ENCODE measurements at regions not wholly inside any gene's neighbourhood (a gene's known extent, or its start where the extent isn't known, plus 50 kb on each side); places are given as distances from the start of the nearest gene placed in this dataset.

- no peaks in the 10 kb centered on the region for H3K27me3 ChIP-seq (replicated peaks; ENCODE audit: insufficient read depth, low read depth, low read length, poor library complexity)
- no peak overlapping the region for H3K4me3 ChIP-seq (ENCODE audit: low read depth, low read length, poor library complexity, severe bottlenecking)
- no TSS peak for BruUV-seq (replicated peaks)
- intact Hi-C loops (cut with micrococcal nuclease; ENCODE audit: unreplicated experiment): no loop called here
- TF ChIP-seq EZH2 (IDR thresholded peaks at IDR 0.05; ENCODE audit: borderline replicate concordance, low read depth, low read length, poor library complexity, severe bottlenecking): no peak
- no peak for TF ChIP-seq CTCF (conservative IDR thresholded peaks at IDR 0.05; ENCODE audit: low read depth, low read length)
- H3K9me3 ChIP-seq (ENCODE audit: low read depth, low read length, poor library complexity, severe bottlenecking): no peaks in the 10 kb centered on the region
- DNase-seq (ENCODE audit: low spot score): no peak
- no peak overlapping the region for H3K27ac ChIP-seq (ENCODE audit: low read depth, low read length, poor library complexity, severe bottlenecking)
- ChIA-PET CTCF (no interaction called here), POLR2A (ENCODE audit: low non-redundant PET) (no interaction called here)
- no peaks in the 10 kb centered on the region for H3K4me1 ChIP-seq (ENCODE audit: insufficient read depth, low read length, poor library complexity, severe bottlenecking)
- H3K36me3 ChIP-seq (ENCODE audit: insufficient read depth, low read length, poor library complexity, severe bottlenecking): no peaks in the 10 kb centered on the region
Observed at GRCh38 chr18:28408528-28408927, 231.6 kb upstream of the CDH2 start.

GRCh38 chr18:28407681-28408080, 230.8 kb upstream of the CDH2 start:
- ChIA-PET POLR2A (ENCODE audit: low non-redundant PET) (no interaction called here), CTCF (no interaction called here)
- H3K36me3 ChIP-seq (ENCODE audit: insufficient read depth, low read length, poor library complexity, severe bottlenecking): no peaks in the 10 kb centered on the region
- DNase-seq (ENCODE audit: low spot score): no peak
- no peaks in the 10 kb centered on the region for H3K9me3 ChIP-seq (ENCODE audit: low read depth, low read length, poor library complexity, severe bottlenecking)
- H3K27me3 ChIP-seq (replicated peaks; ENCODE audit: insufficient read depth, low read depth, low read length, poor library complexity): no peaks in the 10 kb centered on the region
- no TSS peak for BruUV-seq (replicated peaks)
- no peak for TF ChIP-seq EZH2 (IDR thresholded peaks at IDR 0.05; ENCODE audit: borderline replicate concordance, low read depth, low read length, poor library complexity, severe bottlenecking)
- intact Hi-C loops (cut with micrococcal nuclease; ENCODE audit: unreplicated experiment): no loop called here
- H3K4me3 ChIP-seq (ENCODE audit: low read depth, low read length, poor library complexity, severe bottlenecking): no peak overlapping the region
- no peak overlapping the region for H3K27ac ChIP-seq (ENCODE audit: low read depth, low read length, poor library complexity, severe bottlenecking)
- no peaks in the 10 kb centered on the region for H3K4me1 ChIP-seq (ENCODE audit: insufficient read depth, low read length, poor library complexity, severe bottlenecking)

- H3K9me3 ChIP-seq (ENCODE audit: low read depth, low read length, poor library complexity, severe bottlenecking): no peaks in the 10 kb centered on the region
- no peak for DNase-seq (ENCODE audit: low spot score)
- H3K4me3 ChIP-seq (ENCODE audit: low read depth, low read length, poor library complexity, severe bottlenecking): no peak overlapping the region
- intact Hi-C loops (cut with micrococcal nuclease; ENCODE audit: unreplicated experiment): no loop called here
- no peak overlapping the region for H3K27ac ChIP-seq (ENCODE audit: low read depth, low read length, poor library complexity, severe bottlenecking)
- H3K36me3 ChIP-seq (ENCODE audit: insufficient read depth, low read length, poor library complexity, severe bottlenecking): no peaks in the 10 kb centered on the region
- no peaks in the 10 kb centered on the region for H3K4me1 ChIP-seq (ENCODE audit: insufficient read depth, low read length, poor library complexity, severe bottlenecking)
- POLR2A ChIA-PET (ENCODE audit: low non-redundant PET): no interaction called here
- no TSS peak for BruUV-seq (replicated peaks)
- CTCF ChIA-PET: no interaction called here
- no peak for TF ChIP-seq EZH2 (IDR thresholded peaks at IDR 0.05; ENCODE audit: borderline replicate concordance, low read depth, low read length, poor library complexity, severe bottlenecking)
- no peak for TF ChIP-seq CTCF (conservative IDR thresholded peaks at IDR 0.05; ENCODE audit: low read depth, low read length)
- H3K27me3 ChIP-seq (replicated peaks; ENCODE audit: insufficient read depth, low read depth, low read length, poor library complexity): no peaks in the 10 kb centered on the region
Observed at GRCh38 chr18:28406533-28406932, 229.6 kb upstream of the CDH2 start.

- H3K27ac ChIP-seq (ENCODE audit: low read depth, low read length, poor library complexity, severe bottlenecking): no peak overlapping the region
- POLR2A ChIA-PET (ENCODE audit: low non-redundant PET): no interaction called here
- no peaks in the 10 kb centered on the region for H3K9me3 ChIP-seq (ENCODE audit: low read depth, low read length, poor library complexity, severe bottlenecking)
- H3K27me3 ChIP-seq (replicated peaks; ENCODE audit: insufficient read depth, low read depth, low read length, poor library complexity): no peaks in the 10 kb centered on the region
- no peaks in the 10 kb centered on the region for H3K36me3 ChIP-seq (ENCODE audit: insufficient read depth, low read length, poor library complexity, severe bottlenecking)
- TF ChIP-seq EZH2 (IDR thresholded peaks at IDR 0.05; ENCODE audit: borderline replicate concordance, low read depth, low read length, poor library complexity, severe bottlenecking): no peak
- no peak for TF ChIP-seq CTCF (conservative IDR thresholded peaks at IDR 0.05; ENCODE audit: low read depth, low read length)
- CTCF ChIA-PET: no interaction called here
- intact Hi-C loops (cut with micrococcal nuclease; ENCODE audit: unreplicated experiment): no loop called here
- no TSS peak for BruUV-seq (replicated peaks)
- H3K4me1 ChIP-seq (ENCODE audit: insufficient read depth, low read length, poor library complexity, severe bottlenecking): no peaks in the 10 kb centered on the region
- no peak overlapping the region for H3K4me3 ChIP-seq (ENCODE audit: low read depth, low read length, poor library complexity, severe bottlenecking)
- no peak for DNase-seq (ENCODE audit: low spot score)
Observed at GRCh38 chr18:28404694-28405093, 227.8 kb upstream of the CDH2 start.

All from A673 (cell line).